ENCODE measurements at regions not wholly inside any gene's neighbourhood (a gene's known extent, or its start where the extent isn't known, plus 50 kb on each side); places are given as distances from the start of the nearest gene placed in this dataset.

DNA sequence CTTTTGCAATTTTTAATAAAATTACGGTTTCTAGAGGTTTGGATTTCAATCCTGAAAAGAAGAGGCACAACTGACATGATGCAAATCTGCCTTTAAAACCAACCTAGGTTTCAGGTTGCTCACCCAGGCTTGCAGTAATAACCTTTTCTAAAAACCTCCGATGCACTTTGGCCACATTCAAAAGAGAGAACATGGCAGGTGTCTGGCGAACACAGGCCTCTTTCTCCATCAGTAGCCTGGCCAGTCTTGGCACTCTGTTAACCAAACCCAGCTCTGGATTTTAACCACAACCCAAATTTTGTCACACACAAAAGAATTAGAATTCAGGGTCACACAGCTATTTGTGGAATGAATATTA is 55.8 kb upstream of the MAFB start:
- H3K27me3 ChIP-seq: no peaks in the 10 kb centered on the region
- no peaks in the 10 kb centered on the region for H3K36me3 ChIP-seq
- no peaks in the 10 kb centered on the region for H3K4me1 ChIP-seq
- no peak overlapping the region for H3K27ac ChIP-seq
- TF ChIP-seq, protein P1, sequence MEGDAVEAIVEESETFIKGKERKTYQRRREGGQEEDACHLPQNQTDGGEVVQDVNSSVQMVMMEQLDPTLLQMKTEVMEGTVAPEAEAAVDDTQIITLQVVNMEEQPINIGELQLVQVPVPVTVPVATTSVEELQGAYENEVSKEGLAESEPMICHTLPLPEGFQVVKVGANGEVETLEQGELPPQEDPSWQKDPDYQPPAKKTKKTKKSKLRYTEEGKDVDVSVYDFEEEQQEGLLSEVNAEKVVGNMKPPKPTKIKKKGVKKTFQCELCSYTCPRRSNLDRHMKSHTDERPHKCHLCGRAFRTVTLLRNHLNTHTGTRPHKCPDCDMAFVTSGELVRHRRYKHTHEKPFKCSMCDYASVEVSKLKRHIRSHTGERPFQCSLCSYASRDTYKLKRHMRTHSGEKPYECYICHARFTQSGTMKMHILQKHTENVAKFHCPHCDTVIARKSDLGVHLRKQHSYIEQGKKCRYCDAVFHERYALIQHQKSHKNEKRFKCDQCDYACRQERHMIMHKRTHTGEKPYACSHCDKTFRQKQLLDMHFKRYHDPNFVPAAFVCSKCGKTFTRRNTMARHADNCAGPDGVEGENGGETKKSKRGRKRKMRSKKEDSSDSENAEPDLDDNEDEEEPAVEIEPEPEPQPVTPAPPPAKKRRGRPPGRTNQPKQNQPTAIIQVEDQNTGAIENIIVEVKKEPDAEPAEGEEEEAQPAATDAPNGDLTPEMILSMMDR (IDR thresholded peaks at IDR 0.05): no peak
- no peaks in the 10 kb centered on the region for H3K9me3 ChIP-seq
- DNase-seq (ENCODE audit: low spot score): no peak
- no peak overlapping the region for H3K4me3 ChIP-seq

DNA sequence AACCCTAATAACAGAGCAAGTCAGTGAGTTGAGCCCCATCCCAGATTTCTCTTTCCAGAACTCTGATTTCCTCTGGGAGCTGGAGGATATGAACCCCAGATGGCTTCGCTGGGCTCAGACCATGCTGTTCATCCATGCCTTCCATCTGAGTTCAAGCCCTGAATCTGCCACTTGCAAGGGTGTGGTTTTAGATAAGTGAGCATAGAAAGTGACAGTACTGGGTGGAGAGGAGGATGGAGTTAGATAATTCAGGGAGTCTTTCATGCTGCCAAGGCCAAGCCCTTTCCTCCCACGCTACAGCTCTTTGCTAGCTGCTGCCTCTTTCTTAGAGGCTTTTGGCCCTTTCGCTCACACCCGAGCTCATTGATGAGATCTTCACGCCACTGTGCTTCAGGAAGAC is 57.2 kb upstream of the MAFB start:
- no peak for DNase-seq (ENCODE audit: low spot score)
- no peaks in the 10 kb centered on the region for H3K9me3 ChIP-seq
- no peaks in the 10 kb centered on the region for H3K27me3 ChIP-seq
- TF ChIP-seq, protein P1 (IDR thresholded peaks at IDR 0.05): no peak
- H3K4me1 ChIP-seq: no peaks in the 10 kb centered on the region
- H3K36me3 ChIP-seq: no peaks in the 10 kb centered on the region
- H3K27ac ChIP-seq: no peak overlapping the region
- H3K4me3 ChIP-seq: no peak overlapping the region

DNA sequence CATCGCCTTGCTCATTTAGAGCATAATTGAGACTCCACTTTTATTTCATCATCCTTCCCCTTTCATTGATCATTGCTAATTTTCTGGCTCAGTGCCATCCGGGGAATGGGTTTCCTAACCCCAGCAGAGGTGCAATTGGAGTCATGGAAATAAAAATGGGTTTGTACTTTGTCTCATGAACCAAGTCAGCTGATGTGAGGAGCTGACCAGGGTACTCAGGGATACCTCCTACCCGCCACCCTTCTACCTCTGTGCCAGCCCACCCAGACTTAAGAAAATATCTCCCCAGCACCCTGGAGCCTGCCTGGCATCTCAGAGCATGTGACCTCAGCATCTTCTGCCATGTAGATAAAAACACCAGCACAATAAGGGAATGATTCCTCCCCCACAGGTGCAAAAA is 59.1 kb upstream of the MAFB start:
- Histone ChIP-seq H3K4me3 (no peak overlapping the region), H3K27me3 (no peaks in the 10 kb centered on the region), H3K36me3 (no peaks in the 10 kb centered on the region), H3K4me1 (no peaks in the 10 kb centered on the region), H3K9me3 (no peaks in the 10 kb centered on the region), H3K27ac (no peak overlapping the region)
- TF ChIP-seq, protein P1 (IDR thresholded peaks at IDR 0.05): no peak
- DNase-seq (ENCODE audit: low spot score): no peak

DNA sequence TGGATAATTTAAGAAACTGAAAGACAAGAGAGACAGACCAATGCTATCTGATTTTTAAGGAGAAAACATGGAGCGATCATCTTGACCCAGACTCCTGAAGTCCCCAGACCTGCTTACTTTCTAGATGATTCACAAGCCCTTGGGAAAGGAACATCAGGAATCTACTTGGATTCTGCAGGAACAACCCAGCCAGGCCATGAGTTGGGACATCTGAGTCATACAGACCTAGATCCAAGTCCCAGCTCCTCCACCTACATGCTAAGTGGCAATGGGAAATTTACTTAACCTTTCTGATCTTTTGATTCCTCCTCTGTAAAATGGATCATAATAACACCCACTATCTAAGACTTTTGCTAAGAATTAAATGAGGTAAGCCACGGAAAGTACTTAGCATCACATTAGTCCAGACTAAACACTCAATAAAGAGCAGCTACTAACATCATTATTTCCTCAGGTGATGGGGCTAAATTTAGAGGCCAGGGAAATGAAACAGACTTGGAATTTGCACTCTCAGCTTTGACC is 61.0 kb upstream of the MAFB start:
- no peak overlapping the region for H3K4me3 ChIP-seq
- H3K4me1 ChIP-seq: peaks cover 0 to 9% of the 10 kb centered on the region in 2 donors
- TF ChIP-seq, protein P1 (IDR thresholded peaks at IDR 0.05): no peak
- no peak overlapping the region for H3K27ac ChIP-seq
- no peaks in the 10 kb centered on the region for H3K27me3 ChIP-seq
- H3K9me3 ChIP-seq: no peaks in the 10 kb centered on the region
- no peaks in the 10 kb centered on the region for H3K36me3 ChIP-seq
- DNase-seq (ENCODE audit: low spot score): no peak

DNA sequence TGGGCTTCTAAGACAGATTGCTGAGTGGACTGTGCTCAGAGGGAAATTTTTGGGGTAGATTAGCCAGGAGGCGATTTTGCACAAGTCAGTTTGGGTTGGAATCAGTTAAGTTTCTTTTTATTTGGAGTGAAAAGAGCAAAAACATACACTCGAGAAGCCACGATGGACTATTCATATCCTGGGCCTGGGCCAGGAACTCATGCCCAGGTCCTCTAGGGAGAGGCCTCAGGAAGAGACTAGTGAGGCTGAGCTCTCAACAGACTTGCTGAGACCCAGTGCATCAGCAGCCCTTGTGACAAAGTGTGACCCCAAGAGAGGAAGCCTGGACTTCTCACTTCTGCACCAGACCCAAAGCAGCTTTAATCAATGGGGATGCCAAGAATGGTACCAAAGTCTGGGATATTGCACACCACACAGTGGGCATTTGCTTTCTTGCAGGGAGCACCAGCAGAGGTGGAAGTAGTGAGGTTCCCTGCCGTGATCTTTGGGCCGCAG is 61.6 kb upstream of the MAFB start:
- Histone ChIP-seq H3K9me3 (no peaks in the 10 kb centered on the region), H3K4me3 (no peak overlapping the region), H3K27me3 (no peaks in the 10 kb centered on the region), H3K4me1 (peaks cover 0 to 9% of the 10 kb centered on the region in 2 donors), H3K27ac (no peak overlapping the region), H3K36me3 (no peaks in the 10 kb centered on the region)
- TF ChIP-seq, protein P1 (IDR thresholded peaks at IDR 0.05): no peak
- no peak for DNase-seq (ENCODE audit: low spot score)

DNA sequence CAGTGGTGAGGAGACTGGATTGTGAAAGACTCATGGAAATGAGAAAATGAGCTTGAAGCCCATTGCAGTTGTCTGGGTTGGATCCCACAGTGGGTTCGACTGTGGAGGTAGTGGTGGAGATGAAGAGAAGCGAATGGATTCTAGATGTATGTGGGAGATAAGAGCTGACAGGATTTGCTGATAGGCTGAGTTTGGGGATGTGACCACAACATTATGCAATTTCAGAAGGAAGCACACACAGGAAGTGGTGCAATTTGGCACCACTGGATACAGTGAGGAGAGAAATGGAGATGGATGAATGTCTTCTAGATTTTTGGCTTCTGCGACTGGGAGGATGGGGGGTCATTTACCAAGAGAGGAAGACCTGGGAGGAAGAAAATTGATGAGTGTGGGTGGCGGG is 64.4 kb upstream of the MAFB start:
- no peak overlapping the region for H3K4me3 ChIP-seq
- no peaks in the 10 kb centered on the region for H3K9me3 ChIP-seq
- TF ChIP-seq, protein P1 (IDR thresholded peaks at IDR 0.05): no peak
- H3K27me3 ChIP-seq: no peaks in the 10 kb centered on the region
- H3K4me1 ChIP-seq: peaks cover 0 to 9% of the 10 kb centered on the region in 2 donors
- no peaks in the 10 kb centered on the region for H3K36me3 ChIP-seq
- peak; percentile 44 for DNase-seq (ENCODE audit: low spot score)
- H3K27ac ChIP-seq: no peak overlapping the region

All from right atrium auricular region (tissue), 2 donors.